ENCODE measurements at regions not wholly inside any gene's neighbourhood (a gene's known extent, or its start where the extent isn't known, plus 50 kb on each side); places are given as distances from the start of the nearest gene placed in this dataset.

GRCh38 chr2:200165687-200166086 lies 140.8 kb upstream of the SPATS2L start:
- TF ChIP-seq POLR2AphosphoS5 (IDR thresholded peaks at IDR 0.05) (no peak), CTCF (IDR thresholded peaks at IDR 0.05) (no peak)
